Effector memory CD4-positive, alpha-beta T cell (primary cell): ENCODE measurements at regions not wholly inside any gene's neighbourhood (a gene's known extent, or its start where the extent isn't known, plus 50 kb on each side); places are given as distances from the start of the nearest gene placed in this dataset.

ENCODE experiments used
- DNase-seq, 3 donors: peaks; one replicate each; pipeline ENCODE4 v3.0.0-alpha.2; 2020
- H3K27ac ChIP-seq: 2 replicates; pipeline ENCODE4 v1.7.0; 2013; ENCODE audit warnings: mild to moderate bottlenecking, low read length, moderate library complexity; ENCODE audit not compliant: insufficient read depth, poor library complexity, severe bottlenecking
- H3K27me3 ChIP-seq: replicated peaks from 2 replicates; pipeline ENCODE4 v1.7.0; 2013; ENCODE audit warnings: mild to moderate bottlenecking, low read length; ENCODE audit not compliant: insufficient read depth, control insufficient read depth, poor library complexity, severe bottlenecking
- H3K36me3 ChIP-seq: 2 replicates; pipeline ENCODE4 v1.7.0; 2013; ENCODE audit warnings: mild to moderate bottlenecking, low read length, moderate library complexity; ENCODE audit not compliant: control insufficient read depth, insufficient read depth
- H3K4me1 ChIP-seq: 2 replicates; pipeline ENCODE4 v1.7.0; 2013; ENCODE audit warnings: low read length, mild to moderate bottlenecking; ENCODE audit not compliant: control insufficient read depth, insufficient read depth, poor library complexity, severe bottlenecking
- H3K4me3 ChIP-seq: 2 replicates; pipeline ENCODE4 v1.7.0; 2013; ENCODE audit warnings: low read length, low read depth, mild to moderate bottlenecking; ENCODE audit not compliant: insufficient read depth, poor library complexity, severe bottlenecking
- H3K9me3 ChIP-seq: 2 replicates; pipeline ENCODE4 v1.7.0; 2013; ENCODE audit warnings: mild to moderate bottlenecking, low read length, moderate library complexity; ENCODE audit not compliant: control insufficient read depth

DNA sequence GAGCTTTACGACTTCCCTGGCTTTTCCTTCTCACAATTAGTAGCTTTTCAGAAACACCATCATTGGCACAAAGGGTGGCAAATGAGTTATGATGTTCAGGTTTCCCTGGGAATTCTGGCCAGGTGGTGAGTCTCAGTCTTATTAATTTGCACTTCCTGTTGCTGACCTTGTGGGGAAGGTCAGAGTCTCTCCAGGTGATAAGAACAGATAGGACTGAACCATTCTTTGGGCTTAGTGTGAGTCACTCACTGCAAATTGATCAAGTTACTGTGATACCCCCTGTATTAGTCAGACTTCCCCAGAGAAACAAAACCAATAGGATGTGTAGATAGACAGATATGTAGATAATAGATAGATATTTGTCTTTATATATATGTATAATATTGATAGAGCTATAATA, 53.8 kb upstream of the RANBP3L start:
- Histone ChIP-seq H3K9me3 (no peaks in the 10 kb centered on the region), H3K4me3 (no peak overlapping the region), H3K27ac (no peak overlapping the region), H3K36me3 (no peaks in the 10 kb centered on the region), H3K4me1 (no peaks in the 10 kb centered on the region), H3K27me3 (no peaks in the 10 kb centered on the region)
- DNase-seq: no peak

DNA sequence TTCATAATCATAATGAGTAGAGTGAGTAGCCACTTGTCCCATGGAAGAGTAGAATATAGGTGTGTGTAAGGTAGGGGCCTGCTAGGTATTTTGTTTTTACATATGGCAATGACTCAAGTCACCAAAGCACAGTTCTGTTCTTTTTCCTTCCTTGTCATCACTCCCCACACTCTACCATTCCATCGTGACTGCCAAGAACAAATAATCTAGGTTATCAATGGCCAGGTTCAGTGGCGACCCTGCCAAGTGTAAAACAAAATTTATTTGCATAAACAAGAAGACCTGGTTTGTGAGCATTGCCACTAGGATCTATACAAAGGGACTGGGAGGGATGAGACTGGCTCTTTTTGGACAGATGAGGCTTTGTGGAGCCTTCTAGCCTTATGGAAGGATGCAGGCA, 55.2 kb upstream of the RANBP3L start:
- no peaks in the 10 kb centered on the region for H3K27me3 ChIP-seq
- no peaks in the 10 kb centered on the region for H3K4me1 ChIP-seq
- H3K27ac ChIP-seq: no peak overlapping the region
- no peak overlapping the region for H3K4me3 ChIP-seq
- no peak for DNase-seq
- H3K36me3 ChIP-seq: no peaks in the 10 kb centered on the region
- no peaks in the 10 kb centered on the region for H3K9me3 ChIP-seq

DNA sequence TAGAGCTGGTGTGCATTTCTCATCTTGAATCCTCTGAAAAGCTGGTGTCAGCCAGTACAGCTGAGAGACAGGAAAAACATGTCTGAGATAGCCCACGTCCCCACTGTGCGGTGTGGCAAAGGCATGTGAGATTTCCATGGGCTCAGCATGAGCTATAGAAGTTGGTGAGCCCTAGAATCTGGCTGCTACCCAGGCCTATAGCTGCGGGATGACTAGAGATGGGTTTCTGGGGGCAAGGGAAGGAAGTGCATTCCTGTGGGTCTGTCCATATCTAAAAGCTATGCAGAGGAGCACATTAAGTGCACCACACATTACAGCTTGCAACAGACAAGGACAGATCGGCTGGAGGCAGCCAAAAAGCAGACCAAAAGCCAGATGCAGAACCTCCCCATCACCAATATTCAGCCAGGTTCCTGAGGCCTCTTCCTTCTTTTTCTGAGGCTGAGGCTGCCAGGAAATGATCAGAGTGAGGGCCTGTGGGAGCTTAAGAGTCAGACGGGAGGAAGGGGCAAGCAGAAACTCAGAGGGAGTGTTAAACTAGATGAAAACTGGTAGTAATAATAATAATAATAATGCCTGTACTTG, 55.8 kb upstream of the RANBP3L start:
- Histone ChIP-seq H3K4me1 (no peaks in the 10 kb centered on the region), H3K9me3 (no peaks in the 10 kb centered on the region), H3K4me3 (no peak overlapping the region), H3K36me3 (no peaks in the 10 kb centered on the region), H3K27me3 (no peaks in the 10 kb centered on the region), H3K27ac (no peak overlapping the region)
- DNase-seq: no peak

DNA sequence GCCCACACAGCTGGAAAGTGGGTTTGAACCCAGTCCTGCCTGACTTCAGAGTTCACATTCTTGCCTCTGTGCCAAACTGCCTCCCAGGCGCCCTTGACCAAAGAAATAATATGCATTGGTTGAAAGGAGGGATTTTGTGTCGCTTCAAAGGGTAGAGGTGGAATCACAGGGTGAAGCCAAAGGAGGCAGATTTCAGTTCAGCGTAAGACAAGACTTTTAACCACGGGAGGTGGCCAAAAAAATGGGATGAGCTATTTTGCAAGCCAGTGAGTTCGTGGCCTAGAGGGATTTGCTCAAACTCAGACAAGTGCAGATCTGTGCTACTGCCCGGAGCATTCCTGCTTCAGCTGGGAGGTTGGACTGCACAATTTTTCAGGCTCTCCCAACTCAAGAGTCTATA, 57.6 kb upstream of the RANBP3L start:
- DNase-seq: no peak
- H3K27ac ChIP-seq: no peak overlapping the region

DNA sequence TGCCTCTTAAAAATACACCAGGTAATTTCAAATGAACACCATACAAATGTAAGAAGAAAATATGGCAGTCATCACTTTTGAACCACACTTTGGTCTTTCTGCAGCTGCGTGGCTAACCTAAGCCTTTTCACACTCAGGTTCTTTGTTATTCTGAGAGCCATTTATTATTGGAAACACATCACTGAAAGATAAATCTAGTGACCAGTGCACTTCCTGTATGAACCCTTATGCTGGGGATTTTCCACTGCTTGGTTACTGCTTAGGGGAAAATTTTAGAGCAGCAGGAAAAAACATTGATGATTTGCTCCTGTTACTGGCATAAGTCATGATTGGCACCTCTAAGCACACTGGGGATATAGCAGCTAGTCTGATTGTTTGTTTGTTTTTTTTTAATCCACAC, 58.6 kb upstream of the RANBP3L start:
- Histone ChIP-seq H3K36me3 (no peaks in the 10 kb centered on the region), H3K9me3 (no peaks in the 10 kb centered on the region), H3K4me3 (no peak overlapping the region), H3K27ac (no peak overlapping the region), H3K4me1 (no peaks in the 10 kb centered on the region), H3K27me3 (no peaks in the 10 kb centered on the region)
- DNase-seq: no peak

More for the DNA sequence above, 57.6 kb upstream of the RANBP3L start:
- H3K36me3 ChIP-seq: no peaks in the 10 kb centered on the region
- no peaks in the 10 kb centered on the region for H3K4me1 ChIP-seq
- H3K9me3 ChIP-seq: no peaks in the 10 kb centered on the region
- no peaks in the 10 kb centered on the region for H3K27me3 ChIP-seq
- H3K4me3 ChIP-seq: no peak overlapping the region

DNA sequence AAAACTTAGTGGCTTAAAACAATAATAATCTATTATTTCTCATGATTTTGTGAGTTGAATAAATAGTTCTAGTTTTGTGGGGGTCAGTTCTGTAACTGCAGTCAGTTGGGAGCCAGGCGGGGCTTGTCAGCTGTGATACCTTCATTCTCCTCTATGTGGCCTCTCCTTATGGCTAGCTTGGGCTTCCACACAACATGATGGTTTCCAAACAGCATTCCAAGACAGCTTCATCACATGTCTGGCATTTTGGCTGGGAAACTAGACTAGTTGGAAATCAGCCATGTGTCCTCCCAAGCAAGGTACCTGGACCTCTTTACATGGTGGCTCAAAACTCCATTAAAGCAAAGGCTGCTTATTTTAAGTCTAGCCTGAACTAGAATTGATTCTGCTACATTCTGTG, 61.4 kb upstream of the RANBP3L start:
- no peaks in the 10 kb centered on the region for H3K36me3 ChIP-seq
- no peaks in the 10 kb centered on the region for H3K27me3 ChIP-seq
- no peak overlapping the region for H3K27ac ChIP-seq
- H3K4me1 ChIP-seq: no peaks in the 10 kb centered on the region
- no peak for DNase-seq
- H3K9me3 ChIP-seq: no peaks in the 10 kb centered on the region
- H3K4me3 ChIP-seq: no peak overlapping the region

DNA sequence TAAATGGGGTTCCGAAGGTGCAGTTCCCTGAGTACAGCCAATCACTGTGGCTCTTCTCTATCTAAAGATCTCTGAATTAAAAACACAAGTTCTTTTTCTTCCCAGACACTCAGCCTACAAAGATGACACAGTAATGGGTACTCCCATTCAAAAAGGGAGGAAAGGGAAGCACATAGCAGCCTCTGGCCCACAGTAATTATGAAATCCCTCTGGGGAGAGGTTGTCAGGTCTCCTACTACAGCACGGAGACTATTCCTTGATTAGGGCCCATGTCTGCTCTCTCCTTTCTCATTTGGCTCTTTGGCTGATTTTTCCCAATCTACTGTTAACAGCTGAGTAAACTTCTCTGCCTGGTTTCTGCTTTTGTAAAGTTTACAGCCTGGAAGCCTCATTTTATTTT, 62.0 kb upstream of the RANBP3L start:
- Histone ChIP-seq H3K36me3 (no peaks in the 10 kb centered on the region), H3K4me3 (no peak overlapping the region), H3K4me1 (no peaks in the 10 kb centered on the region), H3K9me3 (no peaks in the 10 kb centered on the region), H3K27me3 (no peaks in the 10 kb centered on the region), H3K27ac (no peak overlapping the region)
- DNase-seq: no peak

DNA sequence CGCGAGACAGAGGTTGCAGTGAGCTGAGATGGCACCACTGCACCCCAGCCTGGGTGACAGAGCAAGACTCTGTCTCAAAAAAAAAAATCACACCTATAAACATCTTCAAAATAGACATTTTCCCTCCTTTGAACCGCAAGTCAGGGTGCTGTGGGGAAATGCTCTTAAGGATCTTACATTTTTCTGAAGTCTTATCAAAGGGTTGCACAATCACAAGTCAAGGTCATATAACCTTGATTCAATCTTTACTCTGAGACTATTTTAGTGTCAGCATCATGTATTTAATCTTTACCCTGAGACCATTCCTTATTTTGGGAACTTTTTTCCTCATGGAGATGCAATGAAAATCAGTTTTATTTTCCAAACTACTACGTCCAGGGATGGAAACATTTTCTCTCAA, 62.8 kb upstream of the RANBP3L start:
- Histone ChIP-seq H3K36me3 (no peaks in the 10 kb centered on the region), H3K27me3 (no peaks in the 10 kb centered on the region), H3K4me3 (no peak overlapping the region), H3K4me1 (no peaks in the 10 kb centered on the region), H3K27ac (no peak overlapping the region), H3K9me3 (no peaks in the 10 kb centered on the region)
- no peak for DNase-seq

DNA sequence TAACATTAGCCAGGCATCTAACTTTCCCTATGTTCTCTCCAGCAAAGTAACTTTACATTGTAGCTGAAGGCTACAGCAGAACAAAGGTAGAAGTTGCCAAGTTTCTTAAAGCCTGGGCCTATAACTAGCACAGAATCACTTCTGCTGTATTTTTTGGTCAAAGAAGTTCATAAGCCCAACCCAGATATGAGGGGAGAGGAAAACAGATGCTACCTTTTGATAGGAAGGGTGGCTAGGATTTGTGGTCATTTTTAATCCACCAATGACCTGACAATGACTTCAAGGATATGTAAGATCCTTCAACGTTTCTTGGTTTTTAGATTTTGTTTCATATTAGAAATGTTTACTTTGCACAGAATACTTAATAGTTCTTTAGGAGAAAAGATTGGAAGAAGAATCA, 64.2 kb upstream of the RANBP3L start:
- Histone ChIP-seq H3K27ac (no peak overlapping the region), H3K27me3 (no peaks in the 10 kb centered on the region), H3K4me1 (no peaks in the 10 kb centered on the region), H3K36me3 (no peaks in the 10 kb centered on the region), H3K4me3 (no peak overlapping the region), H3K9me3 (no peaks in the 10 kb centered on the region)
- no peak for DNase-seq

DNA sequence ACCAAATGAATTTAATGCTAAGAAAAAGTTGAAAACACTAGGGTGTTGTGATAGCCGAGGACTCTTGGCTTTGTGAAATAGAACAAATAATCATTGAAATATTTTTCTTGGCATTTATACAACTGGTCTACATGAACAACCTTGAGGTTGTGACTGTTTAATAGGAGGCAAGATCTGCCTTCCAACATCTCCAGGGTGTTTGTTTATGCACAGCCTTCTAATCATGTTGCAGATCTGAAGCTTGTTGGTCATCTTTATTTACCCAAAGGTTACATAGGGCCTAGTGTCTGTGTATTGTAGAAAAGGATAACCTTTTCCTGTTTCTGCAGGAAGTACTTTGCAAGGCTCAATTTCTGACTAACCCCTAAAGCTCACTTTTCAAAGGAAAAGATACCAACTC, 65.2 kb upstream of the RANBP3L start:
- H3K27ac ChIP-seq: no peak overlapping the region
- H3K36me3 ChIP-seq: no peaks in the 10 kb centered on the region
- H3K27me3 ChIP-seq: no peaks in the 10 kb centered on the region
- no peaks in the 10 kb centered on the region for H3K4me1 ChIP-seq
- H3K9me3 ChIP-seq: no peaks in the 10 kb centered on the region
- H3K4me3 ChIP-seq: no peak overlapping the region
- DNase-seq: no peak

DNA sequence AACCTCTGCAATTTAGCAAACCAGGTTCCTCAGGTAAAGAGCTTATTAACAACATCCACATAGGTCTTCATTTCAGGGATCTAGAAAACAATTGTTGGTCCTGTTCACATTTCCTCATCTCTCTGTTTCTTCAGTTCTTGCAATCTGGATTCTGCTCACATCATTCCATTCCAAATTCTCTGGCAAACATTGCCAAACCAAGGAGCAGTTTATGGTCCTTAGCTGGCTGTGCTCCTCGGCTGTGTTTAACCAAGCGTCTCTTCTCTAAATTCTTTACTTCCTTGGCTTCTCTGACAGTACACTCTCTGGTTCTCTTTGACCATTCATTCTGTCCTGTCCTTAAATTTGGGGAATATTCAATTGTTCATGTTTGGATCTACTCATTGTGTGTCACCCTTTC, 65.8 kb upstream of the RANBP3L start:
- Histone ChIP-seq H3K9me3 (no peaks in the 10 kb centered on the region), H3K36me3 (no peaks in the 10 kb centered on the region), H3K27me3 (no peaks in the 10 kb centered on the region), H3K4me3 (no peak overlapping the region), H3K4me1 (no peaks in the 10 kb centered on the region), H3K27ac (no peak overlapping the region)
- no peak for DNase-seq
